ENCODE measurements at regions not wholly inside any gene's neighbourhood (a gene's known extent, or its start where the extent isn't known, plus 50 kb on each side); places are given as distances from the start of the nearest gene placed in this dataset.

- no peak overlapping the region for H3K4me3 Mint-ChIP-seq
- ATAC-seq (no peak), DNase-seq (ENCODE audit: low spot score) (no peak)
- no peak overlapping the region for H3K27ac Mint-ChIP-seq
- CTCF ChIA-PET, result no interaction called here
- H3K27me3 Mint-ChIP-seq (ENCODE audit: low read depth), result no peaks in the 10 kb centered on the region
- peaks cover 15% of the 10 kb centered on the region for H3K36me3 Mint-ChIP-seq
- POLR2A ChIA-PET, result no interaction called here
- peaks cover 31% of the 10 kb centered on the region for H3K9me3 Mint-ChIP-seq
- TF ChIP-seq JAZF1 (CRISPR knock-in tag; IDR thresholded peaks at IDR 0.05) (no peak), TCF7 (CRISPR knock-in tag; IDR thresholded peaks at IDR 0.05; ENCODE audit: low read depth) (no peak), NR2C2 (CRISPR knock-in tag; IDR thresholded peaks at IDR 0.05) (no peak), ATF6 (CRISPR knock-in tag; IDR thresholded peaks at IDR 0.05) (no peak), ETV6 (CRISPR knock-in tag; IDR thresholded peaks at IDR 0.05) (no peak), CREB1 (CRISPR knock-in tag; IDR thresholded peaks at IDR 0.05) (no peak), ESRRA (CRISPR knock-in tag; IDR thresholded peaks at IDR 0.05; ENCODE audit: borderline replicate concordance) (no peak), ZBTB21 (CRISPR knock-in tag; IDR thresholded peaks at IDR 0.05; ENCODE audit: borderline replicate concordance) (no peak), E2F4 (CRISPR knock-in tag; IDR thresholded peaks at IDR 0.05; ENCODE audit: borderline replicate concordance, low read depth) (no peak), ZNF263 (CRISPR knock-in tag; IDR thresholded peaks at IDR 0.05; ENCODE audit: low read depth) (no peak), ZNF121 (CRISPR knock-in tag; IDR thresholded peaks at IDR 0.05) (no peak), CDX4 (CRISPR knock-in tag; IDR thresholded peaks at IDR 0.05; ENCODE audit: borderline replicate concordance) (no peak), ZNF416 (CRISPR knock-in tag; IDR thresholded peaks at IDR 0.05) (no peak), CTCF (IDR thresholded peaks at IDR 0.05) (no peak)
- TF ChIP-seq, protein P1, sequence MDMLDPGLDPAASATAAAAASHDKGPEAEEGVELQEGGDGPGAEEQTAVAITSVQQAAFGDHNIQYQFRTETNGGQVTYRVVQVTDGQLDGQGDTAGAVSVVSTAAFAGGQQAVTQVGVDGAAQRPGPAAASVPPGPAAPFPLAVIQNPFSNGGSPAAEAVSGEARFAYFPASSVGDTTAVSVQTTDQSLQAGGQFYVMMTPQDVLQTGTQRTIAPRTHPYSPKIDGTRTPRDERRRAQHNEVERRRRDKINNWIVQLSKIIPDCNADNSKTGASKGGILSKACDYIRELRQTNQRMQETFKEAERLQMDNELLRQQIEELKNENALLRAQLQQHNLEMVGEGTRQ (CRISPR knock-in tag; IDR thresholded peaks at IDR 0.05), result no peak
- TF ChIP-seq, protein P2, sequence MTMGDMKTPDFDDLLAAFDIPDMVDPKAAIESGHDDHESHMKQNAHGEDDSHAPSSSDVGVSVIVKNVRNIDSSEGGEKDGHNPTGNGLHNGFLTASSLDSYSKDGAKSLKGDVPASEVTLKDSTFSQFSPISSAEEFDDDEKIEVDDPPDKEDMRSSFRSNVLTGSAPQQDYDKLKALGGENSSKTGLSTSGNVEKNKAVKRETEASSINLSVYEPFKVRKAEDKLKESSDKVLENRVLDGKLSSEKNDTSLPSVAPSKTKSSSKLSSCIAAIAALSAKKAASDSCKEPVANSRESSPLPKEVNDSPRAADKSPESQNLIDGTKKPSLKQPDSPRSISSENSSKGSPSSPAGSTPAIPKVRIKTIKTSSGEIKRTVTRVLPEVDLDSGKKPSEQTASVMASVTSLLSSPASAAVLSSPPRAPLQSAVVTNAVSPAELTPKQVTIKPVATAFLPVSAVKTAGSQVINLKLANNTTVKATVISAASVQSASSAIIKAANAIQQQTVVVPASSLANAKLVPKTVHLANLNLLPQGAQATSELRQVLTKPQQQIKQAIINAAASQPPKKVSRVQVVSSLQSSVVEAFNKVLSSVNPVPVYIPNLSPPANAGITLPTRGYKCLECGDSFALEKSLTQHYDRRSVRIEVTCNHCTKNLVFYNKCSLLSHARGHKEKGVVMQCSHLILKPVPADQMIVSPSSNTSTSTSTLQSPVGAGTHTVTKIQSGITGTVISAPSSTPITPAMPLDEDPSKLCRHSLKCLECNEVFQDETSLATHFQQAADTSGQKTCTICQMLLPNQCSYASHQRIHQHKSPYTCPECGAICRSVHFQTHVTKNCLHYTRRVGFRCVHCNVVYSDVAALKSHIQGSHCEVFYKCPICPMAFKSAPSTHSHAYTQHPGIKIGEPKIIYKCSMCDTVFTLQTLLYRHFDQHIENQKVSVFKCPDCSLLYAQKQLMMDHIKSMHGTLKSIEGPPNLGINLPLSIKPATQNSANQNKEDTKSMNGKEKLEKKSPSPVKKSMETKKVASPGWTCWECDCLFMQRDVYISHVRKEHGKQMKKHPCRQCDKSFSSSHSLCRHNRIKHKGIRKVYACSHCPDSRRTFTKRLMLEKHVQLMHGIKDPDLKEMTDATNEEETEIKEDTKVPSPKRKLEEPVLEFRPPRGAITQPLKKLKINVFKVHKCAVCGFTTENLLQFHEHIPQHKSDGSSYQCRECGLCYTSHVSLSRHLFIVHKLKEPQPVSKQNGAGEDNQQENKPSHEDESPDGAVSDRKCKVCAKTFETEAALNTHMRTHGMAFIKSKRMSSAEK (CRISPR knock-in tag; IDR thresholded peaks at IDR 0.05; ENCODE audit: borderline replicate concordance), result no peak
- TF ChIP-seq, protein P3, sequence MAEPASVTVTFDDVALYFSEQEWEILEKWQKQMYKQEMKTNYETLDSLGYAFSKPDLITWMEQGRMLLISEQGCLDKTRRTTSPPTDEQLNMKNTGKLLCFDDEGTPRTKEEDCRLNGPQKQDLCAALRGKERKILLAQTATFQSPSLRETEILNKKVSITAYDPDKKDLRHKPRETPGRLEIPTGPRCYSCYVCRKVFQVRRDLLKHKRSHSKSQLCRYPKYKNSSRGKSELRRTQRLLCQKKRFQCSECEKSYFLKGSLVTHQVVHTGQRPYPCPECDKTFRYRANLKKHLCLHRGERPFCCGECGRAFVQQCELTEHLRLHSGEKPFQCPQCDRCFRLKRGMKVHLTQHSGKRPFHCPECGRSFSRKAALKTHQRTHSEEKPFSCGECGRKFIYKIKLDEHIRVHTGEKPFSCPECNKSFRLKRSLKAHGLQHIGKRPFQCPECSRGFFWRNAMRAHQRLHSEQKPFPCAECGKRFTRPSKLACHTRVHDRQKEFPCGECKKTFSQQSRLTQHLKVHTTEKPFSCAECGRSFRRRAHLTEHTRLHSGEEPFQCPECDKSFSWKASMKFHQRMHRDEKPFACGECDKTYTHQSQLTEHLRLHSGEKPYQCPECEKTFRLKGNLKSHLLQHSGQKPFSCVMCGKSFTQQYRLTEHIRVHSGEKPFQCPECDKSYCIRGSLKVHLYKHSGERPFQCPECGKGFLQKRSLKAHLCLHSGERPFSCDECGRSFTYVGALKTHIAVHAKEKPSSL (CRISPR knock-in tag; conservative IDR thresholded peaks at IDR 0.05), result no peak
- TF ChIP-seq, protein P4, sequence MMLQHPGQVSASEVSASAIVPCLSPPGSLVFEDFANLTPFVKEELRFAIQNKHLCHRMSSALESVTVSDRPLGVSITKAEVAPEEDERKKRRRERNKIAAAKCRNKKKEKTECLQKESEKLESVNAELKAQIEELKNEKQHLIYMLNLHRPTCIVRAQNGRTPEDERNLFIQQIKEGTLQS (CRISPR knock-in tag; conservative IDR thresholded peaks at IDR 0.05), result no peak
- H3K4me1 Mint-ChIP-seq, result 0 out of 2 replicates have a peak, but pooled peaks cover 3% of the 10 kb centered on the region
These were observed 708.9 kb upstream of the HS3ST1 start for GRCh38 chr4:12137575-12137974.
